Mononuclear cell (primary cell): ENCODE measurements at regions not wholly inside any gene's neighbourhood (a gene's known extent, or its start where the extent isn't known, plus 50 kb on each side); places are given as distances from the start of the nearest gene placed in this dataset.
"Not testable (repeated sequence)": the region's sequence is repeated elsewhere in the genome, so short reads cannot be mapped to it uniquely, and the experiment has no call there.

Experiments used
- H3K27me3 ChIP-seq: 2 replicates; pipeline ENCODE4 v1.6.0; 2011; ENCODE audit warnings: low read length, control low read depth; ENCODE audit not compliant: insufficient read depth
- H3K4me1 ChIP-seq: 2 replicates; pipeline ENCODE4 v1.5.1; 2011; ENCODE audit warnings: mild to moderate bottlenecking, low read length, control low read depth; ENCODE audit not compliant: insufficient read depth
- H3K4me3 ChIP-seq: 2 replicates; pipeline ENCODE4 v1.5.1; 2011; ENCODE audit warnings: mild to moderate bottlenecking, low read length, moderate library complexity
- H3K9me3 ChIP-seq: 2 replicates; pipeline ENCODE4 v1.5.1; 2011; ENCODE audit warnings: low read depth, mild to moderate bottlenecking, control low read depth, low read length

- H3K9me3 ChIP-seq, result no peaks in the 10 kb centered on the region
- H3K27me3 ChIP-seq, result no peaks in the 10 kb centered on the region
These were observed 376.0 kb upstream of the PDZRN3 start for GRCh38 chr3:74000725-74001124.

GRCh38 chr3:73999501-73999900, 374.8 kb upstream of the PDZRN3 start:
- Histone ChIP-seq H3K4me1 (no peaks in the 10 kb centered on the region), H3K4me3 (no peak overlapping the region), H3K9me3 (no peaks in the 10 kb centered on the region), H3K27me3 (no peaks in the 10 kb centered on the region)

More at GRCh38 chr3:74000725-74001124, 376.0 kb upstream of the PDZRN3 start:
- Histone ChIP-seq H3K4me3 (no peak overlapping the region), H3K4me1 (no peaks in the 10 kb centered on the region)

GRCh38 chr3:73990691-73991090, 365.9 kb upstream of the PDZRN3 start:
- not testable (repeated sequence) for H3K27me3 ChIP-seq, H3K9me3 ChIP-seq, H3K4me1 ChIP-seq, H3K4me3 ChIP-seq

- Histone ChIP-seq H3K27me3 (no peaks in the 10 kb centered on the region), H3K4me1 (no peaks in the 10 kb centered on the region), H3K9me3 (no peaks in the 10 kb centered on the region), H3K4me3 (no peak overlapping the region)
These were observed 342.0 kb upstream of the PDZRN3 start for GRCh38 chr3:73966733-73967132.

- no peaks in the 10 kb centered on the region for H3K27me3 ChIP-seq
- H3K4me1 ChIP-seq, result no peaks in the 10 kb centered on the region
- H3K9me3 ChIP-seq, result no peaks in the 10 kb centered on the region
- no peak overlapping the region for H3K4me3 ChIP-seq
These were observed 340.1 kb upstream of the PDZRN3 start for GRCh38 chr3:73964818-73965217.

- Histone ChIP-seq H3K4me1 (no peaks in the 10 kb centered on the region), H3K4me3 (no peak overlapping the region), H3K9me3 (no peaks in the 10 kb centered on the region), H3K27me3 (no peaks in the 10 kb centered on the region)
These were observed 330.8 kb upstream of the PDZRN3 start for GRCh38 chr3:73955494-73956070.

DNA sequence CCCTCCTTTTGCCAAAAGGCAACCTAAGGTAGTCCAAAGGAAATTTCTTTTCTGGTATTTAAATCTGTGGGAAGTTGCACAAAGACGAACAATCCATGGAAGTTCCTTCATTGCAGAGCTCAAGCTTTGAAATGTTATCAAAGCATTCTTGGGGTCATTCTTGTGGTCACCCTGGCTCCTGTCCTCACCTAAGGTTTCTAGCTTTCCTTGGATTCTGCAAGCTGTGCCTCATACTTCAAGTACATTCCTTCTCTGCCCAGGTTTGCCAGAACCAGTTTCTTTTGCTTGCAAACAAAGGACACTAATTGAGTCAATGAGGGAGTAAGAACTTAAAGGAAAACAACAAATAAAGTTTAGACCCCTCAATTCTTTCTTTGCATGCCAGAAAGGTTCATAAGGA, 329.8 kb upstream of the PDZRN3 start:
- H3K4me1 ChIP-seq, result no peaks in the 10 kb centered on the region
- H3K4me3 ChIP-seq, result no peak overlapping the region
- no peaks in the 10 kb centered on the region for H3K27me3 ChIP-seq
- H3K9me3 ChIP-seq, result no peaks in the 10 kb centered on the region

DNA sequence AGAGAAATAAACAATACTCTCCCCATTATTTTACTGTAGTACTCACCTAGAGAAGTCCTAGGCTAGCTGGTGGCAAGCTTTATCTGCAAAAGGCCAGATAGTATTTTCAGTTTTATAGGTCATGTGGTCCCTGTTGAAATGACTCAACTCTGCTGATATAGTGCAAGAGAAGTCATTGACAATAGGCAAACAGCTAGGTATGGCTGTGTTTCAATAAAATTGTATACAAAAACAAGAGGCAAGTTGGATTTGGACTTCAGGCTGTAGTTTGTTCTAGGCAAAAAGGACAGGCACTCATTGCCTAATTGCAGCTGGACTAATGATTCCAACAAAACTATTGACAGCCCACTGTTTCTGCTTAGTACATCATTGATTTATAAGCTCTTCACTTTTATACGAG, 328.0 kb upstream of the PDZRN3 start:
- Histone ChIP-seq H3K27me3 (no peaks in the 10 kb centered on the region), H3K9me3 (no peaks in the 10 kb centered on the region), H3K4me3 (no peak overlapping the region), H3K4me1 (no peaks in the 10 kb centered on the region)

DNA sequence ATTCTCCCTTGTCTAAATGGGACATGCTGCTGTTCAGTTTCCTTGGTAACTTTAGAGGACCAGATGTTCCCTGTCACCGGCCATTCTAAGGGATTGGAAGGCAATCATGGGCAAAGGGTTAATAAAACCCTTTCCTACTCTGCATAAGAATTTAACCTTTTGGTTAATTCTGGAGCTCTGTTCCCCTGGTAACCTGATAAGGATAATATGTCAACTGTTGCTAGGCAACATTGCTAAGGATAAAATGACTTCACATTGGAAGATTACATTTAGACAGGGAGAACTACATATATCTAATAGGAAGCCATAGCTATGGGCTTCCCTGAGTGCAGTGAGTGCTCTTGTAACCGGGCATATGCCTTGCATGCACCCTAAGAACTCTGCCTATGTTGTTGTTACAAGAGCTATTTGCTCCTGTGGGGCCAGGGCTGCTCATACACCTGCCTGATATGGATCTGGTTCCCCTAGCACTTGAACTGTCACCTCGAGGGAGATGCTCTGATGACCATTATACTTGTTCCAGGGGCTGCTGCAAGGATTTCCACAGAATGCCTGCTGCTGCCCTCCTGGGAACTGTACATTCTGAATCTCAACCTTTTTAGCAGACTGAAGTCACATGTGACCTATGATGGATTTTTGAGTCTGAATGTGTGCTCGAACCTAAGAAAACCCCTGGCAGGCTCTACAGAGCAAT, 326.3 kb upstream of the PDZRN3 start:
- no peaks in the 10 kb centered on the region for H3K9me3 ChIP-seq
- no peak overlapping the region for H3K4me3 ChIP-seq
- no peaks in the 10 kb centered on the region for H3K4me1 ChIP-seq
- H3K27me3 ChIP-seq, result no peaks in the 10 kb centered on the region

- peaks cover 6% of the 10 kb centered on the region for H3K9me3 ChIP-seq
- H3K4me1 ChIP-seq, result no peaks in the 10 kb centered on the region
- H3K27me3 ChIP-seq, result no peaks in the 10 kb centered on the region
- no peak overlapping the region for H3K4me3 ChIP-seq
These were observed 320.8 kb upstream of the PDZRN3 start for GRCh38 chr3:73945541-73945940.

- Histone ChIP-seq H3K4me3 (no peak overlapping the region), H3K27me3 (no peaks in the 10 kb centered on the region), H3K4me1 (no peaks in the 10 kb centered on the region), H3K9me3 (peaks cover 6% of the 10 kb centered on the region)
These were observed 315.2 kb upstream of the PDZRN3 start for GRCh38 chr3:73939985-73940384.

DNA sequence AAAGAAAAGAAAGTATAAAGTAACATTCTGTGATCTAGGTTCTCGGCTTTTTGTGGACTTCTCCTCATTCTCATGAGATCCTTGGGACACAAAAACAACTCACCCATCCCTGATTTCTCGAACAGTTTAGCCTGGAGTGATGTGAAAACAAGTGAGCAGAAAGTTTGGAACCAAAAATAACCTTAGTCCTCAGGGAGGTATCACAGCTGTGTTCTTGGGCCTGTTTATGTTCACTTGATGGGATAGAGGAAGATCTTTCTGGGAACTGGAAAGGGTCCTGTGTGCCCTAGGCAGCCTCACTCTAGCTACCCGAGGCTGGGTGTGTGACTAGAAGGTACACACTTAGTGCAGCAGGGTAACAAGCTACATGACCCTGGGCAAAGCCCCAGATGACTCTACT, 308.8 kb upstream of the PDZRN3 start:
- Histone ChIP-seq H3K4me1 (no peaks in the 10 kb centered on the region), H3K4me3 (no peak overlapping the region), H3K9me3 (no peaks in the 10 kb centered on the region)

DNA sequence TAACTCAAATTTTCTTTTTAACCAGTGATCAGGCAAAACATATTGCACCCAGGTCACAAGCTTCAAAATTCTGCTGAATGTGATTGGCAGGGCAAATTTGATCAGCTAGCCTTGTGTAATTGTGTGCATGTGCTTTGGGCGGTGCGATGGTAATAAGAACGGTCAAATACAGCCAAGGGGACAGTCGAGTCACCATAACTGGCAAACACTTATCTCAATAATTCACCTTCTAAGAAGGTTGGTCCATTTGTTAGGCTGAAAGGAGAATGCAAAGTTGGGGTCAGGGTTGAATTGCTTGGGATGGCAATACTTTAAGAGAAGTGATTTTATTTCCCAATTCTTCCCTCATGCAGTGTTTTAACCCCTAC, 302.4 kb upstream of the PDZRN3 start:
- H3K9me3 ChIP-seq, result no peaks in the 10 kb centered on the region

More for the DNA sequence above, 308.8 kb upstream of the PDZRN3 start:
- H3K27me3 ChIP-seq, result no peaks in the 10 kb centered on the region

GRCh38 chr3:73926360-73927202, 301.8 kb upstream of the PDZRN3 start:
- no peaks in the 10 kb centered on the region for H3K9me3 ChIP-seq
- no peaks in the 10 kb centered on the region for H3K27me3 ChIP-seq
- H3K4me3 ChIP-seq, result no peak overlapping the region
- no peaks in the 10 kb centered on the region for H3K4me1 ChIP-seq

More for the DNA sequence above, 302.4 kb upstream of the PDZRN3 start:
- Histone ChIP-seq H3K27me3 (no peaks in the 10 kb centered on the region), H3K4me3 (no peak overlapping the region), H3K4me1 (no peaks in the 10 kb centered on the region)

- H3K4me1 ChIP-seq, result no peaks in the 10 kb centered on the region
- no peaks in the 10 kb centered on the region for H3K9me3 ChIP-seq
- no peak overlapping the region for H3K4me3 ChIP-seq
- H3K27me3 ChIP-seq, result no peaks in the 10 kb centered on the region
These were observed 300.3 kb upstream of the PDZRN3 start for GRCh38 chr3:73925011-73925410.
